Pulmonary artery endothelial cell (primary cell): ENCODE measurements at regions not wholly inside any gene's neighbourhood (a gene's known extent, or its start where the extent isn't known, plus 50 kb on each side); places are given as distances from the start of the nearest gene placed in this dataset.
"Not testable (repeated sequence)": the region's sequence is repeated elsewhere in the genome, so short reads cannot be mapped to it uniquely, and the experiment has no call there.

Source experiments
- DNase-seq: peaks from one replicate; pipeline ENCODE4 v3.0.0-alpha.2; 2011; ENCODE audit warnings: low read depth, low spot score

- DNase-seq = no peak
These were observed 311.4 kb downstream of the SHQ1 start for GRCh38 chr3:72536878-72537267.

- DNase-seq = no peak
These were observed 311.9 kb downstream of the SHQ1 start for GRCh38 chr3:72536206-72536877.

DNA sequence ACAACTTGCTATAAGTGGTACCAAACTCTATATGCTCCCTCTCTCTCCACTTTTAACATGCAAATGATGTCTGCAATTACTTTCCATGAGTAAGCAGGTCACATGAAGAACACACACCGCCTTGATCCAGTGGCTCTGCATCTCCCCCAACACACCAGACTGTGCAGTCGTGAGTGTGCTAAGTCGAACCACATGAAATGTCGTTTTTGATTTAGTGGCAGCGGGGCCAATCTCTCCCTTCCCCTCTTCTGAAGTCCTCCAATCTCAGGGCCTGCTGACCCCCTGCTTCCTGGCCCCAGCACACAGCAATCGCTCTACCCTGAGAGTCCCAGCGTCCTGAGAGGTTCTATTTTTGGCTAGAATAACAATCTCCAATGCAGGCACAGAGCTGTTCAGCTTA, 312.5 kb downstream of the SHQ1 start:
- DNase-seq = no peak

DNA sequence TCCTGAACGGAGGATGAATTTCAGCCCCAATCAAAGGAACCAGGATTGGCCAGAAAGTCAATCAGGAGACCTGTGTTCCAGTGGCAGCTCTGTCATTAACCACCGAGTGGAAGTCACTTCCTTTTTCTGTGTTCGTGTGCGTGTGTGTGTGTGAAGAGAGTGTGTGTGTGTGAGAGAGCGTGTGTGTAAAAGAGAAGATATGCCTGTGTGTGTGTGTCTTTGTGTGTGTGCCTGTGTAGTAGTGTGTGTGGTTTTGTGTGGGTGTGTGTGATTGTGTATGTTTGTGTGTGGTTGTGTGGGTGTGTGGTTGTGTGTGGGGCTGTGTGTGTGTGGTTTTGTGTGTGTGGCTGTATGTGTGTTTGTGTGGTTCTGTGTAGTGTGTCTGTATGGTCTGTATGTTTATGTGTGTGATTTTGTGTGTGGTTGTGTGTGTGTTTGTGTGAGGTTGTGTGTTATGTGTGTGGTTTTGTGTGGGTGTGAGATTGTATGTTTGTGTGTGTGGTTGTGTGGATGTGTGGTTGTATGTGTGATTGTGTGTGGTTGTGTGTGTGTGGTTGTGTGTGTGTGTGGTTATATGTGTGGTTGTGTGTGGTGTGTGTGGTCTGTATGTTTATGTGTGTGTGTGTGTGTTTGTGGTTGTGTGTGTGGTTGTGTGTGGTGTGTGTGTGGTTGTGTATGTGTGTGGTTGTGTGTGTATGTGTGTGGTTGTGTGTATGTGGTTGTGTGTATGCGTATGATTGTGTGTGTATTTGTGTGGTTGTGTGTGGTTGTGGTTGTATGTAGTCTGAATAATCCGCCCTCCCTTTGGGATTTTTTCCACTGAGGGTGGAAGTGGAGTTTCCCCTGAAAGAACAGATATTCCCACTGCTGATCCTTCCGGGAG, 314.4 kb downstream of the SHQ1 start:
- no peak for DNase-seq

- DNase-seq = no peak
These were observed 317.8 kb downstream of the SHQ1 start for GRCh38 chr3:72530426-72530825.

DNA sequence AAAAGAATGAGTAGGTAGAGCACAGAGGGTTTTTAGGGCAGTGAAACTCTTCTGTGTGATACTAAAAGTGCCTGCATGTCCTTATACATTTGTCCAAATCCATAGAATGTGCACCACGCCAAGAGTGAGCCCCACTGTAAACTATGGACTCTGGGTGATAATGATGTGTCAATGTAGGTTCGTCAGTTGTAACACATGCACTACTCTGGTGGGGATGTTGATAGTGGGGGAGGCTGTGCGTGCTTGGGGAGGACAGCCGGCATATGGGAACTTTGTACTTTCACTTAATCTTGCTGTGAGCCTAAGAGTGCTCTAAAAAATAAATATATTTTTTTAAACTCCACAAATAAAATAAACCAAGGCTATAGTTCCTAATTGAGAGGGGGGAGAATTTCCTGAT, 319.2 kb downstream of the SHQ1 start:
- no peak for DNase-seq

DNA sequence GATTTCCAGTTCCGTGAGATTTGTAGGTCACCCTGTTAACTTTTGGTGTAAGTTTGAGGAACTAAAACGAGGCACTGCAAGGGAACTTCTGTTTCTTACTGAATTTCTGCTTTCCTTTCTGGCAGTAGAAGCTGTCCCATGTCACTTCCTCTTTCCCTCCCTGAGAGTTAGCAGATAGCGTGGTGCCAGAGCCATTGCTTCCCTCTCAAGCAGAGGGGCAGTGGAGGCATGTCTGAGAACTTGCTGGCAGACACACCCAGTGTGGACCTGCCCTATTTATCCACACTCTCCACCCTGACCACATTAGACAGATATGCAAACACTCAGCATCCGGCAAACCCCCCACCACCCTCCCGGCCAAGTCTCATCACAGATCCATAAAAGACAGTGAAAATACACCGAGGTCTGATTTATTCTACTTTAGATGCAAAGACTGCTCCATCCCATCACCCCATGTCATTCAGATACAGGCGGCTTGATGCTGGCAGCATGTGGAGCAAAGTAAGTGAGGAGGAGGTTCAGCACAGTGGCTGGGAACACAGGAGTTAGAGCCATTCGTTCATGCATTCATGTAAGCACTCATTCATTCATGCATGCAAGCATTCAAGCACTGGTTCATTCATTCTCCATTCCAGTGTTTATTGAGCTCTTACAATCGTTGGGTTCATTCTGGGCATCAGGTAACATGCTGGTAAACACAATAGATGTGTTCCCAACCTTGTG, 324.7 kb downstream of the SHQ1 start:
- no peak for DNase-seq

GRCh38 chr3:72520690-72521308, 327.4 kb downstream of the SHQ1 start:
- DNase-seq = no peak

GRCh38 chr3:72519946-72520604, 328.2 kb downstream of the SHQ1 start:
- DNase-seq = no peak

- DNase-seq = no peak
These were observed 330.3 kb downstream of the SHQ1 start for GRCh38 chr3:72517921-72518424.

GRCh38 chr3:72517336-72517735, 330.9 kb downstream of the SHQ1 start:
- DNase-seq = no peak

GRCh38 chr3:72516361-72516760, 331.9 kb downstream of the SHQ1 start:
- no peak for DNase-seq

- no peak for DNase-seq
These were observed 332.3 kb downstream of the SHQ1 start for GRCh38 chr3:72515941-72516340.

DNA sequence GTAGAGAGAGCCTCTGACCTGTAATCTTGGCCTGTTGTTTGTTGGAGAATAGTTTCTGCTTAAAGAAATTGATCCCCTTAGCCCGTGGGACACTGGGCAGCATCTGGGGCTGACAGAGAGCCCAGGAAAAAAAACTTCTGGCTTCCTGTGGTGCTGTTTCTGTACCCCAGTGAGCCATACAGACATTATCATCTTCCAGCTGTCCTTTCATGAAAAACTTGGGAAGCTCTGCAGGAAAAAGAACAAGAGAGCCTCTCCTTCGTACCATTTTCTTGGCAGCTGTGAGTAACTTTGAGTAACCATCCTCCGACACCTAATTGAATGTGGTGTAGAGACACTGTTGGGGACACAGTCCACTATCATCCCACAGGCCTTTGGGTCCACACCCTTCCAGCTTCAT, 333.0 kb downstream of the SHQ1 start:
- DNase-seq = no peak

DNA sequence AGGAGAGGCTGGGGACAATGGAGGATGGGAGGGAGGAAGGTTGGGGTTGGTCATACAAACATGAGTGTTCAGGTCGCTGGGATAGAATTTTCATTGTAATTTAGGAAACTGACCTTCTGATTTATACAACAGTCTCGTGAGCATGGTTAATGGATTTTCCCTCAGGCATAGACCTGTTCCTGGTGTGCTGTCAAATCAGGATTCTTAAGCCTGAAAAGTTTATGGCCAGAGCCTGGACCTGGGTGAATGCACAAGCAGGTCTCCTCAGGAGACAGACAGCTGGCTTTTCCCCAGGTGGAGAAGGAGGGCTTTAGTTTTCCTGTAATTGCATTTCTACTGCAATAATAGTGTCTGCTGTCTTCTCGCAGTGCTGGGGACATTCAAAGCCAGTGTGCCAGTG, 338.0 kb downstream of the SHQ1 start:
- DNase-seq = no peak

DNA sequence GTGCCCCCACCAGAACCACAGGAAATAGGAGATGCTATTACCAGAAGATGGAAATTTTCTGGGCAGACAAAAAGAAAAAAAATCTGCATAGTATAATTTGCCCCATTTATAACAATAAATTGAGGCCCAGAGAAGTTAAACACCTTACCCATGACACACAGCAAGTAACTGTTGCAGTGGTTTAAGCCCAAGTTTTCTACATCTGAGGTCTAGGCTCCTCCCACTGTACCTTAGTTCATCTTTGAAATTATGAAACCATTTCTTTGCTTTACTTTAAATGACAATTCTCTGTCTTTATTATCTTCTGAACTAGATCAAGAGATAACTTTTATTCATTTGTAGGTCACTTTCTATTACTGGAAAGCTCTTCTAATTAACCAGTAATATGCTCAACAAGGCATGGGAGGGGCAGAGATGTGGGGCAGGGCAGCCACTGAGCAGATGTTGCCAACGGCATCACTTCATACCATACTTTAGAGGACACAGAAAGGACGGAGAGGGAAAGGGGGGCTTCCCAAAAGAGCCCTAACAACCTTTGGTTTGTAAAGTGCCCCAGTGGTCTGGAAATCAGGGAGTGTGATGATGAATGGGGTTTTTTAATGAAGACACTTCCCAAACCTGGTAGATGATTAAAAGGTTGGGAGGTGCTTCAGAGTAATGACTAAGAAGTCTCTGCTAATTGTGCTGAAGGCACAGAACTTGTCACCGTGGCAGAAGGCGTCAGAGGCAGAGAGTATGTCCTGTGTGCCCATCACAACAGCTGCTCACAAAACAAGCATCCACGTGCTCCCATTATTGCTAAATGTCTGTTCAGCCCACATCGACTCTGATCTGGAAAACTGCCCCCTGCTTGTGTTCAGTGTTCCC, 342.5 kb downstream of the SHQ1 start:
- DNase-seq = no peak

DNA sequence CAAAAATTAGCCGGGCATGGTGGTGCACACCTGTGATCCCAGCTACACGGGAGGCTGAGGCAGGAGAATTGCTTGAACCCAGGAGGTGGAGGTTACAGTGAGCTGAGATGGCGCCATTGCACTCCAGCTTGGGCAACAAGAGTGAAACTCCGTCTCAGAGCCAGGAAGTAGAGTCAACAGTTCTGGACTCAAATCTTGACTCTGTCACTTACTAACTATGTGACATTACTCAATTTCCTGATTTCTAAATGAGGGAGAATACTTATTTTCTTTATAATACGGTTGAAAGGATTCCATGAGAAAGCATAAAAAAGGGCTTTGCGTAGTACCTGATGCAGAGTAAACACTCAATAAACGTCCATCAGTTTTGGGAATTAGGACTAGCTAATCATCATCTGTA, 350.7 kb downstream of the SHQ1 start:
- DNase-seq = not testable (repeated sequence)

GRCh38 chr3:72496051-72496670, 352.1 kb downstream of the SHQ1 start:
- no peak for DNase-seq

- DNase-seq = no peak
These were observed 353.6 kb downstream of the SHQ1 start for GRCh38 chr3:72494626-72495025.

GRCh38 chr3:72494130-72494529, 354.1 kb downstream of the SHQ1 start:
- no peak for DNase-seq
